K562 (cell line): ENCODE measurements at regions not wholly inside any gene's neighbourhood (a gene's known extent, or its start where the extent isn't known, plus 50 kb on each side); places are given as distances from the start of the nearest gene placed in this dataset.

Experiments
- CTCF ChIP-seq, 3 experiments: IDR thresholded peaks in 2 of 3; conservative IDR thresholded peaks in 1 of 3; 2 replicates each; pipeline ENCODE4 v1.5.1; 2011 to 2012; ENCODE audit warnings: low read length in 3 of 3, mild to moderate bottlenecking in 3 of 3, control low read depth in 2 of 3, improper control_type of control experiment in 1 of 3, inconsistent platforms in 1 of 3, low read depth in 1 of 3, mixed read lengths in 1 of 3, moderate library complexity in 1 of 3; ENCODE audit not compliant: insufficient read depth in 2 of 3
- EP300 ChIP-seq: IDR thresholded peaks from 2 replicates; pipeline ENCODE4 v1.6.1; 2012; ENCODE audit warnings: low read length, improper control_type of control experiment
- HIVEP1 ChIP-seq: fragments of 250-450 bp; sonication (Bioruptor Pico); IDR thresholded peaks from 2 replicates; pipeline ENCODE4 v1.4.0; 2020; ENCODE audit warnings: mild to moderate bottlenecking
- HLTF ChIP-seq: fragments of 450-650 bp; IDR thresholded peaks from 2 replicates; pipeline ENCODE4 v1.6.1; 2016
- JUN ChIP-seq, 2 experiments: sonication (generic) in 1 of 2; formaldehyde crosslinking in 1 of 2; IDR thresholded peaks; 2 replicates each; pipeline versions ENCODE4 v1.6.1 to v1.8.0; 2012 to 2022; ENCODE audit warnings: borderline replicate concordance in 2 of 2, mild to moderate bottlenecking in 2 of 2, improper control_type of control experiment in 1 of 2, low read depth in 1 of 2, low read length in 1 of 2, missing genetic modification reagents in 1 of 2
- MTF1 ChIP-seq: fragments of 250-450 bp; sonication (Bioruptor Pico); IDR thresholded peaks from 2 replicates; pipeline ENCODE4 v1.9.0; 2021; ENCODE audit warnings: moderate library complexity, mild to moderate bottlenecking, inconsistent platforms, borderline replicate concordance
- NBN ChIP-seq: fragments of 450-650 bp; IDR thresholded peaks from 2 replicates; pipeline ENCODE4 v1.6.1; 2016; ENCODE audit warnings: low read depth, mild to moderate bottlenecking
- POLR2AphosphoS5 ChIP-seq: IDR thresholded peaks from 2 replicates; pipeline ENCODE4 v1.6.1; 2011; ENCODE audit warnings: mild to moderate bottlenecking, low read depth, low read length, moderate library complexity; ENCODE audit not compliant: control insufficient read depth, insufficient read depth
- REST ChIP-seq, 2 experiments: fragments of 450-650 bp; formaldehyde crosslinking in 1 of 2; IDR thresholded peaks; 2 replicates each; pipeline versions ENCODE4 v1.4.0 to v1.6.1; 2014 to 2020; ENCODE audit warnings: mild to moderate bottlenecking in 2 of 2, borderline replicate concordance in 1 of 2, low read depth in 1 of 2
- TAF1 ChIP-seq: IDR thresholded peaks from 2 replicates; pipeline ENCODE4 v1.6.1; 2011; ENCODE audit warnings: mild to moderate bottlenecking, low read length, moderate library complexity; ENCODE audit not compliant: insufficient read depth, control insufficient read depth, severe bottlenecking; ENCODE audit errors: extremely low read depth
- ZNF407 ChIP-seq: fragments of 450-650 bp; IDR thresholded peaks from 2 replicates; pipeline ENCODE4 v1.6.1; 2016; ENCODE audit warnings: low read depth
- ZNF639 ChIP-seq, 2 experiments: fragments of 200-800 bp in 1 of 2; sonication (Bioruptor generic) in 1 of 2; sonication (generic) in 1 of 2; formaldehyde crosslinking in 1 of 2; IDR thresholded peaks in 1 of 2; conservative IDR thresholded peaks in 1 of 2; 2 replicates each; pipeline versions ENCODE4 v1.5.0 to v1.6.1; 2016 to 2020; ENCODE audit warnings: missing compliant biosample characterization in 1 of 2, missing genetic modification characterization in 1 of 2, missing genetic modification reagents in 1 of 2

- no peak for TF ChIP-seq CTCF (IDR thresholded peaks at IDR 0.05 in 2 of 3, conservative IDR thresholded peaks at IDR 0.05 in 1 of 3; ENCODE audit: insufficient read depth in 2 of 3, low read depth in 1 of 3, low read length in 3 of 3)
- TF ChIP-seq TAF1, result no peak
- no peak for TF ChIP-seq POLR2AphosphoS5
- no peak for TF ChIP-seq HIVEP1 (CRISPR knock-in tag)
- TF ChIP-seq ZNF639 (CRISPR knock-in tag; conservative IDR thresholded peaks at IDR 0.05 in 1 of 2, IDR thresholded peaks at IDR 0.05 in 1 of 2), result no peak
- TF ChIP-seq REST (IDR thresholded peaks at IDR 0.05; ENCODE audit: borderline replicate concordance), result no peak
- TF ChIP-seq REST (CRISPR knock-in tag; IDR thresholded peaks at IDR 0.05; ENCODE audit: low read depth), result no peak
- TF ChIP-seq ZNF407, result no peak
- TF ChIP-seq NBN, result no peak
- TF ChIP-seq EP300, result no peak
- TF ChIP-seq JUN (IDR thresholded peaks at IDR 0.05; ENCODE audit: borderline replicate concordance, low read depth, low read length), result no peak
- TF ChIP-seq JUN (CRISPR knock-in tag; IDR thresholded peaks at IDR 0.05; ENCODE audit: borderline replicate concordance), result no peak
- TF ChIP-seq HLTF, result no peak
- no peak for TF ChIP-seq MTF1 (CRISPR knock-in tag)
Observed at GRCh38 chr18:30485078-30485477, 557.5 kb downstream of the DSC3 start.
